GM23338 (cell line): ENCODE measurements at regions not wholly inside any gene's neighbourhood (a gene's known extent, or its start where the extent isn't known, plus 50 kb on each side); places are given as distances from the start of the nearest gene placed in this dataset.
A peak's percentile ranks its signal among the peaks of the same experiment; 100 is the strongest.

Experiments
- ATAC-seq: fragments of 200-7000 bp; cut with Tn5 transposase; 3 replicates; pipeline ENCODE4 v1.9.1; 2020
- DNase-seq: peaks from one replicate; pipeline ENCODE4 v3.0.0-alpha.2; 2015; ENCODE audit warnings: low spot score
- H2AFZ ChIP-seq: fragments of 200-600 bp; sonication (generic); 2 replicates; pipeline ENCODE4 v1.8.0; 2016; ENCODE audit warnings: antibody characterized with exemption, mild to moderate bottlenecking, moderate library complexity
- H3F3A ChIP-seq: fragments of 200-600 bp; sonication (generic); replicated peaks from 2 replicates; pipeline ENCODE4 v1.8.0; 2017; ENCODE audit warnings: antibody characterized with exemption, mixed run types, low read depth
- H3K27ac ChIP-seq: fragments of 200-600 bp; sonication (generic); 2 replicates; pipeline ENCODE4 v1.6.1; 2016; ENCODE audit warnings: low read depth
- H3K27me3 ChIP-seq: fragments of 200-600 bp; sonication (generic); 2 replicates; pipeline ENCODE4 v1.8.0; 2016; ENCODE audit warnings: mild to moderate bottlenecking, mixed run types, moderate library complexity; ENCODE audit not compliant: insufficient read depth
- H3K36me3 ChIP-seq: fragments of 200-600 bp; sonication (generic); 2 replicates; pipeline ENCODE4 v1.8.0; 2016; ENCODE audit warnings: mild to moderate bottlenecking; ENCODE audit not compliant: insufficient read depth
- H3K4me1 ChIP-seq: fragments of 200-600 bp; sonication (generic); 2 replicates; pipeline ENCODE4 v1.8.0; 2016; ENCODE audit warnings: mild to moderate bottlenecking, moderate library complexity; ENCODE audit not compliant: insufficient read depth
- H3K4me2 ChIP-seq: fragments of 200-600 bp; sonication (generic); 2 replicates; pipeline ENCODE4 v1.7.1; 2017; ENCODE audit warnings: mixed run types
- H3K4me3 ChIP-seq: fragments of 200-600 bp; sonication (generic); 2 replicates; pipeline ENCODE4 v1.6.1; 2016; ENCODE audit warnings: mixed run types
- H3K79me2 ChIP-seq: fragments of 200-600 bp; sonication (generic); replicated peaks from 2 replicates; pipeline ENCODE4 v1.8.0; 2017; ENCODE audit warnings: mild to moderate bottlenecking; ENCODE audit not compliant: insufficient read depth
- H3K9me2 ChIP-seq: fragments of 200-600 bp; sonication (generic); 2 replicates; pipeline ENCODE4 v1.8.0; 2017; ENCODE audit not compliant: insufficient read depth
- H4K20me1 ChIP-seq: fragments of 200-600 bp; sonication (generic); replicated peaks from 2 replicates; pipeline ENCODE4 v1.8.0; 2017; ENCODE audit warnings: mild to moderate bottlenecking; ENCODE audit not compliant: insufficient read depth
- H3K27ac Mint-ChIP-seq: 2 replicates; pipeline ENCODE4 v1.8.0; 2020; ENCODE audit warnings: inconsistent platforms, mild to moderate bottlenecking, moderate library complexity, mixed read lengths
- H3K27me3 Mint-ChIP-seq: 3 replicates; pipeline ENCODE4 v1.8.0; 2022; ENCODE audit warnings: low read depth, mild to moderate bottlenecking, moderate library complexity, mixed read lengths, inconsistent platforms; ENCODE audit not compliant: insufficient read depth, poor library complexity
- H3K36me3 Mint-ChIP-seq: 3 replicates; pipeline ENCODE4 v1.8.0; 2021; ENCODE audit warnings: low read depth, mild to moderate bottlenecking, inconsistent platforms, moderate library complexity, mixed read lengths
- H3K4me1 Mint-ChIP-seq: 3 replicates; pipeline ENCODE4 v1.8.0; 2020; ENCODE audit warnings: mild to moderate bottlenecking, inconsistent platforms, mixed read lengths
- H3K4me3 Mint-ChIP-seq: 3 replicates; pipeline ENCODE4 v1.8.0; 2021; ENCODE audit warnings: moderate library complexity, mild to moderate bottlenecking, inconsistent platforms, mixed read lengths
- H3K9me3 Mint-ChIP-seq: 3 replicates; pipeline ENCODE4 v1.8.0; 2020; ENCODE audit warnings: moderate library complexity, mild to moderate bottlenecking, inconsistent platforms, mixed read lengths
- CREB1 ChIP-seq: fragments of 250-450 bp; sonication (Bioruptor Pico); IDR thresholded peaks from 2 replicates; pipeline ENCODE4 v1.5.0; 2020; ENCODE audit warnings: low read depth, mild to moderate bottlenecking, moderate library complexity
- ETS1 ChIP-seq: IDR thresholded peaks from 2 replicates; pipeline ENCODE4 v1.6.1; 2016; ENCODE audit warnings: antibody characterized with exemption
- EZH2 ChIP-seq: fragments of 200-600 bp; sonication (generic); IDR thresholded peaks from one replicate; pipeline ENCODE4 v1.8.0; 2017; ENCODE audit warnings: antibody characterized with exemption, mild to moderate bottlenecking, low read depth; ENCODE audit not compliant: unreplicated experiment
- EZH2phosphoT487 ChIP-seq: fragments of 200-600 bp; sonication (generic); IDR thresholded peaks from one replicate; pipeline ENCODE4 v1.8.1; 2018; ENCODE audit warnings: antibody characterized with exemption; ENCODE audit not compliant: unreplicated experiment
- JUNB ChIP-seq: IDR thresholded peaks from one replicate; pipeline ENCODE4 v1.6.1; 2016; ENCODE audit warnings: antibody characterized with exemption; ENCODE audit not compliant: unreplicated experiment
- NANOG ChIP-seq: IDR thresholded peaks from 2 replicates; pipeline ENCODE4 v1.6.1; 2016; ENCODE audit warnings: antibody characterized with exemption, borderline replicate concordance
- STAT1 ChIP-seq: IDR thresholded peaks from one replicate; pipeline ENCODE4 v1.6.1; 2016; ENCODE audit warnings: antibody characterized with exemption; ENCODE audit not compliant: unreplicated experiment
- ZNF114 ChIP-seq: fragments of 250-450 bp; sonication (Bioruptor Pico); IDR thresholded peaks from 2 replicates; pipeline ENCODE4 v1.5.0; 2020; ENCODE audit warnings: mild to moderate bottlenecking, moderate library complexity
- ZNF331 ChIP-seq: fragments of 250-450 bp; sonication (Bioruptor Pico); IDR thresholded peaks from 2 replicates; pipeline ENCODE4 v1.5.0; 2020; ENCODE audit warnings: low read depth, mild to moderate bottlenecking, moderate library complexity
- ZNF462 ChIP-seq: fragments of 250-450 bp; sonication (Bioruptor Pico); IDR thresholded peaks from 2 replicates; pipeline ENCODE4 v1.5.0; 2020; ENCODE audit warnings: mild to moderate bottlenecking, moderate library complexity
- TF ChIP-seq, protein P1 (sequence below): IDR thresholded peaks from one replicate; pipeline ENCODE4 v1.6.1; 2018; ENCODE audit warnings: antibody characterized with exemption; ENCODE audit not compliant: unreplicated experiment

DNA sequence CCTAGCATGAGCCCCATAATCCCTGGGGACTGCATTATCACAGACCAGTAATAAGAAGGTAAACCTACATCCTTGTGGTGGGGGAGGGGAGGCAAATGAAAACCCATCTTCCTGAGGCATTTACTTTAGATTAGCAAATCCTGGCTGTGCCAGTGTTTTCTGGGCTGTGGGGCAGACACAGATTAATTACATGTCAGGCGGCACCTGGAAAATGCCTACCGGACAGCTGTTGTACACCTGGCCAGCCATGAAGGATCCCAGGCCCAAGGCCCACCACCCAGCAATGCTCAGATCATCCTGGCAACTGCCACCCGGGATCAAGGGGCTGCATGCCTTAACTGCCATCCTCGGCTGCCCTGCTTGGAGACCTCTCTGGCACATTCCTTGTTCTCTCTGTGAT is 59.1 kb upstream of the RASA2 start:
- no peaks in the 10 kb centered on the region for H3K9me2 ChIP-seq
- Mint-ChIP-seq H3K4me1 (peaks cover 29% of the 10 kb centered on the region), H3K9me3 (no peaks in the 10 kb centered on the region), H3K4me3 (no peak overlapping the region), H3K27ac (no peak overlapping the region), H3K36me3 (no peaks in the 10 kb centered on the region; the same call in 2 of the 3 replicates), H3K27me3 (peaks cover 13% of the 10 kb centered on the region)
- H3K4me1 ChIP-seq, result peaks cover 13% of the 10 kb centered on the region
- DNase-seq (no peak), ATAC-seq (no peak)
- H3K27me3 ChIP-seq, result no peaks in the 10 kb centered on the region
- no peak overlapping the region for H2AFZ ChIP-seq
- no peaks in the 10 kb centered on the region for H4K20me1 ChIP-seq
- no peak overlapping the region for H3K4me3 ChIP-seq
- H3F3A ChIP-seq, result no peaks in the 10 kb centered on the region
- TF ChIP-seq JUNB (no peak), NANOG (no peak), ZNF331 (no peak), ZNF114 (CRISPR knock-in tag) (no peak)
- TF ChIP-seq, protein P1, sequence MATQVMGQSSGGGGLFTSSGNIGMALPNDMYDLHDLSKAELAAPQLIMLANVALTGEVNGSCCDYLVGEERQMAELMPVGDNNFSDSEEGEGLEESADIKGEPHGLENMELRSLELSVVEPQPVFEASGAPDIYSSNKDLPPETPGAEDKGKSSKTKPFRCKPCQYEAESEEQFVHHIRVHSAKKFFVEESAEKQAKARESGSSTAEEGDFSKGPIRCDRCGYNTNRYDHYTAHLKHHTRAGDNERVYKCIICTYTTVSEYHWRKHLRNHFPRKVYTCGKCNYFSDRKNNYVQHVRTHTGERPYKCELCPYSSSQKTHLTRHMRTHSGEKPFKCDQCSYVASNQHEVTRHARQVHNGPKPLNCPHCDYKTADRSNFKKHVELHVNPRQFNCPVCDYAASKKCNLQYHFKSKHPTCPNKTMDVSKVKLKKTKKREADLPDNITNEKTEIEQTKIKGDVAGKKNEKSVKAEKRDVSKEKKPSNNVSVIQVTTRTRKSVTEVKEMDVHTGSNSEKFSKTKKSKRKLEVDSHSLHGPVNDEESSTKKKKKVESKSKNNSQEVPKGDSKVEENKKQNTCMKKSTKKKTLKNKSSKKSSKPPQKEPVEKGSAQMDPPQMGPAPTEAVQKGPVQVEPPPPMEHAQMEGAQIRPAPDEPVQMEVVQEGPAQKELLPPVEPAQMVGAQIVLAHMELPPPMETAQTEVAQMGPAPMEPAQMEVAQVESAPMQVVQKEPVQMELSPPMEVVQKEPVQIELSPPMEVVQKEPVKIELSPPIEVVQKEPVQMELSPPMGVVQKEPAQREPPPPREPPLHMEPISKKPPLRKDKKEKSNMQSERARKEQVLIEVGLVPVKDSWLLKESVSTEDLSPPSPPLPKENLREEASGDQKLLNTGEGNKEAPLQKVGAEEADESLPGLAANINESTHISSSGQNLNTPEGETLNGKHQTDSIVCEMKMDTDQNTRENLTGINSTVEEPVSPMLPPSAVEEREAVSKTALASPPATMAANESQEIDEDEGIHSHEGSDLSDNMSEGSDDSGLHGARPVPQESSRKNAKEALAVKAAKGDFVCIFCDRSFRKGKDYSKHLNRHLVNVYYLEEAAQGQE, result no peak
- no peaks in the 10 kb centered on the region for H3K36me3 ChIP-seq
- no peak overlapping the region for H3K4me2 ChIP-seq
- H3K27ac ChIP-seq, result no peak overlapping the region
- H3K79me2 ChIP-seq, result no peaks in the 10 kb centered on the region

DNA sequence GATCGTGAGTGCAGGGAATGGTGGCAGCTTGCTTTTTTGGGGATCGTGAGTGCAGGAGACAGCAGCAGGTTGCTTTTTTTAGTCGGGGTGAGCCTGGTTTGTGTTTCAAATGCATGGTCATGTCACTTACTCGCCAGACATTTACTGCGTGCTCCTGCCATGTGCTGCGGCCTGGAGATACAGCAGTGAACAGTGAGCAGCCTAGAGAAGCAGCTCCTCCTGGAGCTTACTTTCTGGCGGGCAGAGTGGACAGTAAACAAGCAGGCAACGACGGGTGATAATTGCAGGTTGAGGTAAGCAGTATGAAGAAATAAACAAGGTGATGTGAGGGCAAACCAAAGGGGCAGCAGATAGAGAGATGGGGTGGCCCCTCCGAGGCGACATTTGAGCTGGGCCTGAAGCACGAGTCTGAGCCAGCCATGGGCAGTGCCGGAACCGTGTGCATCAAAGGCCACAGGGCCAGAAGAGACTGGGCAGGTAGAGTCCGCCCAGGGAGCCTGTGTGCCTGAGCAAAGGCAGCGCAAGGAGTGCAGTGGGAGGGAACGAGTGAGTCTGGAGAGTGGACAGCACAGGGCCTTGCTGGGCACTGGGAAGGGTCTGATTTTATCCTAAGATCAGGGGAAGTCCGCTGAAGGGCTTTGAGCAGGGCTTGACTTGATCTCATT is 57.3 kb upstream of the RASA2 start:
- Histone ChIP-seq H3K4me3 (peak overlapping the region; percentile 30; the same call in 1 of the 2 replicates), H3K4me2 (peak overlapping the region; percentile 38; the same call in 1 of the 2 replicates), H3F3A (no peaks in the 10 kb centered on the region), H3K27me3 (no peaks in the 10 kb centered on the region), H3K79me2 (no peaks in the 10 kb centered on the region), H3K27ac (no peak overlapping the region; the same call in 1 of the 2 replicates), H3K36me3 (no peaks in the 10 kb centered on the region), H3K9me2 (no peaks in the 10 kb centered on the region), H2AFZ (peak overlapping the region; percentile 97), H4K20me1 (no peaks in the 10 kb centered on the region), H3K4me1 (peaks cover 13% of the 10 kb centered on the region)
- peaks cover 29% of the 10 kb centered on the region for H3K4me1 Mint-ChIP-seq
- no peaks in the 10 kb centered on the region for H3K9me3 Mint-ChIP-seq
- no peaks in the 10 kb centered on the region for H3K36me3 Mint-ChIP-seq
- DNase-seq, result no peak
- H3K4me3 Mint-ChIP-seq, result peak overlapping the region; percentile 47
- ATAC-seq, result peak; percentile 57
- no peak overlapping the region for H3K27ac Mint-ChIP-seq
- H3K27me3 Mint-ChIP-seq, result peaks cover 13% of the 10 kb centered on the region
- no peak for TF ChIP-seq EZH2phosphoT487
- no peak for TF ChIP-seq NANOG
- TF ChIP-seq ZNF114 (CRISPR knock-in tag), result no peak
- no peak for TF ChIP-seq ZNF462 (CRISPR knock-in tag)
- no peak for TF ChIP-seq JUNB
- TF ChIP-seq CREB1 (CRISPR knock-in tag), result no peak
- no peak for TF ChIP-seq STAT1
- no peak for TF ChIP-seq EZH2
- no peak for TF ChIP-seq ZNF331
- no peak for TF ChIP-seq ETS1
